K562 (cell line): ENCODE measurements at regions not wholly inside any gene's neighbourhood (a gene's known extent, or its start where the extent isn't known, plus 50 kb on each side); places are given as distances from the start of the nearest gene placed in this dataset.

Experiments used
- CC2D1A ChIP-seq: fragments of 450-650 bp; IDR thresholded peaks from 2 replicates; pipeline ENCODE4 v1.6.1; 2017; ENCODE audit warnings: mild to moderate bottlenecking
- DACH1 ChIP-seq: fragments of 450-650 bp; IDR thresholded peaks from 2 replicates; pipeline ENCODE4 v1.6.1; 2018; ENCODE audit not compliant: partially characterized antibody
- JUND ChIP-seq, 2 experiments: IDR thresholded peaks; 2 replicates in 1 of 2; 3 replicates in 1 of 2; pipeline ENCODE4 v1.6.1; 2011; ENCODE audit warnings: borderline replicate concordance in 2 of 2, low read depth in 2 of 2, low read length in 2 of 2, improper control_type of control experiment in 1 of 2, missing biosample characterization in 1 of 2, missing genetic modification characterization in 1 of 2, missing genetic modification reagents in 1 of 2
- LCOR ChIP-seq: sonication (generic); formaldehyde crosslinking; IDR thresholded peaks from 2 replicates; pipeline ENCODE4 v1.8.0; 2022; ENCODE audit warnings: mild to moderate bottlenecking, missing genetic modification reagents
- NR4A1 ChIP-seq, 2 experiments: fragments of 250-450 bp in 1 of 2; fragments of 450-650 bp in 1 of 2; sonication (Bioruptor Pico) in 1 of 2; IDR thresholded peaks; 2 replicates each; pipeline versions ENCODE4 v1.4.0 to v1.6.1; 2016 to 2020; ENCODE audit warnings: mild to moderate bottlenecking in 2 of 2, missing compliant biosample characterization in 1 of 2, missing genetic modification characterization in 1 of 2, moderate library complexity in 1 of 2
- RAD21 ChIP-seq, 2 experiments: fragments of 250-450 bp in 1 of 2; fragments of 450-650 bp in 1 of 2; sonication (Bioruptor Pico) in 1 of 2; formaldehyde crosslinking in 1 of 2; IDR thresholded peaks in 1 of 2; conservative IDR thresholded peaks in 1 of 2; 2 replicates each; pipeline versions ENCODE4 v1.4.0 to v1.8.0; 2020 to 2022; ENCODE audit warnings: mild to moderate bottlenecking in 2 of 2, moderate library complexity in 1 of 2
- RBM34 ChIP-seq: fragments of 200-400 bp; formaldehyde crosslinking; IDR thresholded peaks from 2 replicates; pipeline ENCODE4 v1.6.1; 2018; ENCODE audit warnings: low read length, borderline replicate concordance; ENCODE audit not compliant: insufficient read depth
- RFX1 ChIP-seq: fragments of 450-650 bp; IDR thresholded peaks from 2 replicates; pipeline ENCODE4 v1.6.1; 2016; ENCODE audit warnings: mild to moderate bottlenecking, moderate library complexity
- SIN3A ChIP-seq, 2 experiments: fragments of 150-350 bp in 1 of 2; IDR thresholded peaks; 2 replicates each; pipeline ENCODE4 v1.6.1; 2011 to 2016; ENCODE audit warnings: borderline replicate concordance in 2 of 2, low read depth in 2 of 2, low read length in 2 of 2, mild to moderate bottlenecking in 2 of 2, moderate library complexity in 2 of 2; ENCODE audit not compliant: control insufficient read depth in 1 of 2
- SMARCB1 ChIP-seq: IDR thresholded peaks from 2 replicates; pipeline ENCODE4 v1.6.1; 2011; ENCODE audit warnings: improper control_type of control experiment, low read depth; ENCODE audit not compliant: insufficient read length
- SMC3 ChIP-seq: conservative IDR thresholded peaks from 2 replicates; pipeline ENCODE4 v1.6.1; 2011; ENCODE audit warnings: low read depth, low read length, improper control_type of control experiment; ENCODE audit not compliant: insufficient read depth
- SNRNP70 ChIP-seq: fragments of 200-400 bp; formaldehyde crosslinking; optimal IDR thresholded peaks from 2 replicates; pipeline ENCODE3; 2017; ENCODE audit warnings: low read depth, low read length
- TAF1 ChIP-seq: IDR thresholded peaks from 2 replicates; pipeline ENCODE4 v1.6.1; 2011; ENCODE audit warnings: mild to moderate bottlenecking, low read length, moderate library complexity; ENCODE audit not compliant: insufficient read depth, control insufficient read depth, severe bottlenecking; ENCODE audit errors: extremely low read depth
- TEAD4 ChIP-seq, 2 experiments: sonication (generic) in 1 of 2; formaldehyde crosslinking in 1 of 2; IDR thresholded peaks; 2 replicates each; pipeline versions ENCODE4 v1.6.1 to v1.8.0; 2012 to 2022; ENCODE audit warnings: borderline replicate concordance in 1 of 2, inconsistent platforms in 1 of 2, low read length in 1 of 2, mild to moderate bottlenecking in 1 of 2, missing genetic modification reagents in 1 of 2
- TRIM24 ChIP-seq, 2 experiments: fragments of 450-650 bp; IDR thresholded peaks; 2 replicates each; pipeline ENCODE4 v1.6.1; 2016
- TRIM28 ChIP-seq: fragments of 450-650 bp; IDR thresholded peaks from 2 replicates; pipeline ENCODE4 v1.6.1; 2017
- WHSC1 ChIP-seq: IDR thresholded peaks from one replicate; pipeline ENCODE4 v1.6.1; 2012; ENCODE audit warnings: low read length, control low read depth, inconsistent platforms
- YY1 ChIP-seq, 3 experiments: IDR thresholded peaks; 2 replicates each; pipeline ENCODE4 v1.6.1; 2011; ENCODE audit warnings: low read length in 2 of 3, mild to moderate bottlenecking in 2 of 3, moderate library complexity in 2 of 3, borderline replicate concordance in 1 of 3, control low read depth in 1 of 3, low read depth in 1 of 3; ENCODE audit not compliant: insufficient read depth in 3 of 3, insufficient replicate concordance in 2 of 3, control insufficient read depth in 1 of 3, insufficient read length in 1 of 3; ENCODE audit errors: extremely low read depth in 1 of 3
- ZBTB7A ChIP-seq: IDR thresholded peaks from 2 replicates; pipeline ENCODE4 v1.6.1; 2011; ENCODE audit warnings: low read depth, mild to moderate bottlenecking, low read length, moderate library complexity, borderline replicate concordance; ENCODE audit not compliant: control insufficient read depth
- ZNF282 ChIP-seq: sonication (generic); formaldehyde crosslinking; IDR thresholded peaks from 2 replicates; pipeline ENCODE4 v1.8.1; 2023; ENCODE audit warnings: missing genetic modification reagents
- TF ChIP-seq, protein P1 (sequence below): fragments of 250-450 bp; sonication (Bioruptor Pico); IDR thresholded peaks from 2 replicates; pipeline ENCODE4 v1.6.1; 2021; ENCODE audit warnings: mild to moderate bottlenecking
- TF ChIP-seq, protein P2 (sequence below): sonication (generic); formaldehyde crosslinking; IDR thresholded peaks from 2 replicates; pipeline ENCODE4 v1.8.1; 2022; ENCODE audit warnings: missing genetic modification reagents

DNA sequence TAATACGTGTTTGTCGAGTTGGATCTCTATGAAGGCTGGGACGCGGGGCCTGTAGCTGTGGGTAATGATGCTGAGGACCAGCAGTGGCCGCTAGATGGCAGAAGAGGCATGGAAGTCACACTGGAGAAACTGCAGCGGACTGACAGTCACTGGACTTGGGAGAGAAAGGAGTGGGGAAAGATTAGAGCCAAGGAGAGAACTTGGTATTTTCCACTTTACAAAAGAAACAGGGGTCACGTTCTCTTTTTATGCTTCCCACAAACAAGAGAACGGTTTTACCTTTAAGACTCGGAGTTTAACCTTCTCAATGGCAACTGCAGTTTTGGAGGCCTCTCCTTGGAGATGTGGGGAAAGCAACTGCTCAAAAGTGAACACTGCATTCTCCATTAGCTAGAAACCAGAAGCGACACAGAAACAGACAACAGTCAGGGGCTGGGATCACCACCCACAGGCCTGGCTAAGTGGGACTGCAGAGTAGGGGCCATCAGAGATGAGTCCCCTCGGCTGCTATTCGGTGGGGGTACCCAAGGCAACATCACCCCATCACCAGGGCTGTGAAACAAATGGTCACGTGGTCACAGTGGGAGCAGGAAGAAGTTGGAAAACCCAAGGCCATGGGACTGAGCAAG is 51.1 kb upstream of the EDEM3 start (continued):
- TF ChIP-seq RAD21 (CRISPR knock-in tag; conservative IDR thresholded peaks at IDR 0.05 in 1 of 2, IDR thresholded peaks at IDR 0.05 in 1 of 2), result peak; percentile 93 to 97
- TF ChIP-seq, protein P1, sequence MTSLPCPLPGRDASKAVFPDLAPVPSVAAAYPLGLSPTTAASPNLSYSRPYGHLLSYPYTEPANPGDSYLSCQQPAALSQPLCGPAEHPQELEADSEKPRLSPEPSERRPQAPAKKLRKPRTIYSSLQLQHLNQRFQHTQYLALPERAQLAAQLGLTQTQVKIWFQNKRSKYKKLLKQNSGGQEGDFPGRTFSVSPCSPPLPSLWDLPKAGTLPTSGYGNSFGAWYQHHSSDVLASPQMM (CRISPR knock-in tag), result no peak
- no peak for TF ChIP-seq RFX1
- TF ChIP-seq JUND (IDR thresholded peaks at IDR 0.05; ENCODE audit: borderline replicate concordance, low read depth, low read length), result peak; percentile 50; the same call in 1 of the 2 replicates
- TF ChIP-seq JUND (tag; IDR thresholded peaks at IDR 0.05; ENCODE audit: borderline replicate concordance, low read depth, low read length), result no peak; the same call in 2 of the 3 replicates
- TF ChIP-seq CC2D1A, result peak; percentile 85
- no peak for TF ChIP-seq LCOR (CRISPR knock-in tag)
- TF ChIP-seq YY1 (IDR thresholded peaks at IDR 0.05; ENCODE audit: borderline replicate concordance in 1 of 3, control insufficient read depth in 1 of 3, extremely low read depth in 1 of 3, insufficient read depth in 3 of 3, insufficient read length in 1 of 3, insufficient replicate concordance in 2 of 3, low read depth in 1 of 3, low read length in 2 of 3), result peak in 1 of 3 experiments; percentile 9
- TF ChIP-seq SNRNP70, result no peak
- no peak for TF ChIP-seq ZBTB7A
- no peak for TF ChIP-seq TAF1
- peak; percentile 95 for TF ChIP-seq SMC3
- TF ChIP-seq SIN3A (IDR thresholded peaks at IDR 0.05; ENCODE audit: borderline replicate concordance in 2 of 2, control insufficient read depth in 1 of 2, low read depth in 2 of 2, low read length in 2 of 2), result no peak
- TF ChIP-seq ZNF282 (CRISPR knock-in tag), result no peak
- no peak for TF ChIP-seq TEAD4 (IDR thresholded peaks at IDR 0.05; ENCODE audit: low read length)
- no peak for TF ChIP-seq TEAD4 (CRISPR knock-in tag; IDR thresholded peaks at IDR 0.05; ENCODE audit: borderline replicate concordance)
- TF ChIP-seq SMARCB1, result no peak
- TF ChIP-seq DACH1, result no peak
- TF ChIP-seq, protein P2, sequence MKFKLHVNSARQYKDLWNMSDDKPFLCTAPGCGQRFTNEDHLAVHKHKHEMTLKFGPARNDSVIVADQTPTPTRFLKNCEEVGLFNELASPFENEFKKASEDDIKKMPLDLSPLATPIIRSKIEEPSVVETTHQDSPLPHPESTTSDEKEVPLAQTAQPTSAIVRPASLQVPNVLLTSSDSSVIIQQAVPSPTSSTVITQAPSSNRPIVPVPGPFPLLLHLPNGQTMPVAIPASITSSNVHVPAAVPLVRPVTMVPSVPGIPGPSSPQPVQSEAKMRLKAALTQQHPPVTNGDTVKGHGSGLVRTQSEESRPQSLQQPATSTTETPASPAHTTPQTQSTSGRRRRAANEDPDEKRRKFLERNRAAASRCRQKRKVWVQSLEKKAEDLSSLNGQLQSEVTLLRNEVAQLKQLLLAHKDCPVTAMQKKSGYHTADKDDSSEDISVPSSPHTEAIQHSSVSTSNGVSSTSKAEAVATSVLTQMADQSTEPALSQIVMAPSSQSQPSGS (CRISPR knock-in tag), result no peak
- no peak for TF ChIP-seq WHSC1
- TF ChIP-seq TRIM28, result no peak
- no peak for TF ChIP-seq RBM34
- no peak for TF ChIP-seq NR4A1 (CRISPR knock-in tag; IDR thresholded peaks at IDR 0.05)
- no peak for TF ChIP-seq NR4A1 (tag; IDR thresholded peaks at IDR 0.05)
- TF ChIP-seq TRIM24 (IDR thresholded peaks at IDR 0.05), result no peak
